Effector memory CD8-positive, alpha-beta T cell (primary cell): ENCODE measurements at regions not wholly inside any gene's neighbourhood (a gene's known extent, or its start where the extent isn't known, plus 50 kb on each side); places are given as distances from the start of the nearest gene placed in this dataset.
A peak's percentile ranks its signal among the peaks of the same experiment; 100 is the strongest.

Experiments
- ATAC-seq: fragments of 150-1000 bp; cut with Tn5 transposase; replicated peaks from 2 replicates; pipeline ENCODE4 v1.10.0; 2021; ENCODE audit warnings: mild to moderate bottlenecking, moderate library complexity
- DNase-seq, 3 experiments: peaks; one replicate each; pipeline ENCODE4 v3.0.0; 2021
- H3K27ac Mint-ChIP-seq, 2 donors: one replicate each; pipeline ENCODE4 v1.8.0; 2022; ENCODE audit warnings: mild to moderate bottlenecking in 2 of 2, mixed read lengths in 2 of 2, moderate library complexity in 2 of 2
- H3K27me3 Mint-ChIP-seq, 2 donors: one replicate each; pipeline ENCODE4 v1.8.0; 2022; ENCODE audit warnings: mixed read lengths in 2 of 2
- H3K36me3 Mint-ChIP-seq: one replicate; pipeline ENCODE4 v1.8.0; 2022; ENCODE audit warnings: mild to moderate bottlenecking, moderate library complexity, mixed read lengths; ENCODE audit not compliant: insufficient read depth
- H3K4me1 Mint-ChIP-seq, 2 donors: one replicate each; pipeline ENCODE4 v1.8.0; 2022; ENCODE audit warnings: low read depth in 2 of 2, mixed read lengths in 2 of 2
- H3K4me3 Mint-ChIP-seq, 2 donors: one replicate each; pipeline ENCODE4 v1.8.0; 2022; ENCODE audit warnings: mild to moderate bottlenecking in 2 of 2, mixed read lengths in 2 of 2, moderate library complexity in 2 of 2
- H3K9me3 Mint-ChIP-seq, 2 donors: one replicate each; pipeline ENCODE4 v1.8.0; 2022; ENCODE audit warnings: mixed read lengths in 2 of 2

GRCh38 chr5:124591583-124591982 is 154.9 kb downstream of the ZNF608 start:
- Mint-ChIP-seq H3K4me1 (no peaks in the 10 kb centered on the region), H3K9me3 (peaks cover 3 to 6% of the 10 kb centered on the region in 2 donors), H3K27me3 (no peaks in the 10 kb centered on the region), H3K36me3 (no peaks in the 10 kb centered on the region), H3K4me3 (no peak overlapping the region), H3K27ac (no peak overlapping the region)
- ATAC-seq (no peak), DNase-seq (no peak)

- H3K4me1 Mint-ChIP-seq, result no peaks in the 10 kb centered on the region
- DNase-seq (no peak), ATAC-seq (no peak)
- no peak overlapping the region for H3K27ac Mint-ChIP-seq
- no peaks in the 10 kb centered on the region for H3K27me3 Mint-ChIP-seq
- peaks cover 6 to 8% of the 10 kb centered on the region in 2 donors for H3K9me3 Mint-ChIP-seq
- no peak overlapping the region for H3K4me3 Mint-ChIP-seq
- no peaks in the 10 kb centered on the region for H3K36me3 Mint-ChIP-seq
Measured at GRCh38 chr5:124590686-124591085, 155.8 kb downstream of the ZNF608 start.

- no peak overlapping the region for H3K4me3 Mint-ChIP-seq
- no peak for ATAC-seq
- no peaks in the 10 kb centered on the region for H3K27me3 Mint-ChIP-seq
- H3K36me3 Mint-ChIP-seq, result no peaks in the 10 kb centered on the region
- H3K4me1 Mint-ChIP-seq, result no peaks in the 10 kb centered on the region
- H3K27ac Mint-ChIP-seq, result no peak overlapping the region
- peaks cover 6 to 8% of the 10 kb centered on the region in 2 donors for H3K9me3 Mint-ChIP-seq
- no peak for DNase-seq
Measured at GRCh38 chr5:124587280-124587679, 159.2 kb downstream of the ZNF608 start.

- H3K4me1 Mint-ChIP-seq, result no peaks in the 10 kb centered on the region
- H3K9me3 Mint-ChIP-seq, result peaks cover 6% of the 10 kb centered on the region in 2 donors
- H3K4me3 Mint-ChIP-seq, result no peak overlapping the region
- DNase-seq (no peak), ATAC-seq (no peak)
- no peak overlapping the region for H3K27ac Mint-ChIP-seq
- no peaks in the 10 kb centered on the region for H3K36me3 Mint-ChIP-seq
- no peaks in the 10 kb centered on the region for H3K27me3 Mint-ChIP-seq
Measured at GRCh38 chr5:124584991-124585715, 161.3 kb downstream of the ZNF608 start.

- Mint-ChIP-seq H3K36me3 (no peaks in the 10 kb centered on the region), H3K9me3 (peaks cover 4 to 6% of the 10 kb centered on the region in 2 donors), H3K4me3 (no peak overlapping the region), H3K27ac (no peak overlapping the region), H3K4me1 (no peaks in the 10 kb centered on the region), H3K27me3 (no peaks in the 10 kb centered on the region)
- peak; percentile 77 for ATAC-seq
- DNase-seq, result no peak
Measured at GRCh38 chr5:124583469-124584350, 162.7 kb downstream of the ZNF608 start.

- ATAC-seq (no peak), DNase-seq (no peak)
- Mint-ChIP-seq H3K27me3 (no peaks in the 10 kb centered on the region), H3K36me3 (no peaks in the 10 kb centered on the region), H3K9me3 (peaks cover 4 to 6% of the 10 kb centered on the region in 2 donors), H3K27ac (no peak overlapping the region), H3K4me3 (no peak overlapping the region), H3K4me1 (no peaks in the 10 kb centered on the region)
Measured at GRCh38 chr5:124582561-124582840, 163.9 kb downstream of the ZNF608 start.

- no peak overlapping the region for H3K27ac Mint-ChIP-seq
- no peaks in the 10 kb centered on the region for H3K36me3 Mint-ChIP-seq
- no peak for DNase-seq
- H3K9me3 Mint-ChIP-seq, result peaks cover 4 to 6% of the 10 kb centered on the region in 2 donors
- no peaks in the 10 kb centered on the region for H3K4me1 Mint-ChIP-seq
- H3K4me3 Mint-ChIP-seq, result no peak overlapping the region
- ATAC-seq, result no peak
- H3K27me3 Mint-ChIP-seq, result no peaks in the 10 kb centered on the region
Measured at GRCh38 chr5:124581738-124582560, 164.5 kb downstream of the ZNF608 start.

- Mint-ChIP-seq H3K4me1 (no peaks in the 10 kb centered on the region), H3K4me3 (no peak overlapping the region), H3K9me3 (peaks cover 0 to 3% of the 10 kb centered on the region in 2 donors), H3K27me3 (no peaks in the 10 kb centered on the region), H3K27ac (no peak overlapping the region), H3K36me3 (no peaks in the 10 kb centered on the region)
- no peak for ATAC-seq
- no peak for DNase-seq
Measured at GRCh38 chr5:124580925-124581737, 165.3 kb downstream of the ZNF608 start.

GRCh38 chr5:124580512-124580911 is 165.9 kb downstream of the ZNF608 start:
- Mint-ChIP-seq H3K9me3 (peaks cover 0 to 4% of the 10 kb centered on the region in 2 donors), H3K4me3 (no peak overlapping the region), H3K4me1 (no peaks in the 10 kb centered on the region), H3K36me3 (no peaks in the 10 kb centered on the region), H3K27me3 (no peaks in the 10 kb centered on the region), H3K27ac (no peak overlapping the region)
- ATAC-seq, result no peak
- no peak for DNase-seq

- H3K9me3 Mint-ChIP-seq, result peaks cover 0 to 6% of the 10 kb centered on the region in 2 donors
- no peaks in the 10 kb centered on the region for H3K4me1 Mint-ChIP-seq
- no peak overlapping the region for H3K4me3 Mint-ChIP-seq
- no peak for DNase-seq
- H3K27ac Mint-ChIP-seq, result no peak overlapping the region
- ATAC-seq, result no peak
- H3K27me3 Mint-ChIP-seq, result no peaks in the 10 kb centered on the region
- no peaks in the 10 kb centered on the region for H3K36me3 Mint-ChIP-seq
Measured at GRCh38 chr5:124576848-124577409, 169.5 kb downstream of the ZNF608 start.

GRCh38 chr5:124575725-124576124 is 170.7 kb downstream of the ZNF608 start:
- Mint-ChIP-seq H3K4me1 (no peaks in the 10 kb centered on the region), H3K9me3 (peaks cover 0 to 6% of the 10 kb centered on the region in 2 donors), H3K27me3 (no peaks in the 10 kb centered on the region), H3K4me3 (no peak overlapping the region), H3K27ac (no peak overlapping the region), H3K36me3 (no peaks in the 10 kb centered on the region)
- ATAC-seq (no peak), DNase-seq (no peak)

- H3K9me3 Mint-ChIP-seq, result peaks cover 0 to 6% of the 10 kb centered on the region in 2 donors
- H3K27ac Mint-ChIP-seq, result no peak overlapping the region
- H3K4me1 Mint-ChIP-seq, result no peaks in the 10 kb centered on the region
- no peak for DNase-seq
- no peak overlapping the region for H3K4me3 Mint-ChIP-seq
- H3K27me3 Mint-ChIP-seq, result no peaks in the 10 kb centered on the region
- no peaks in the 10 kb centered on the region for H3K36me3 Mint-ChIP-seq
- ATAC-seq, result no peak
Measured at GRCh38 chr5:124574521-124575436, 171.7 kb downstream of the ZNF608 start.
